Endothelial cell (in vitro differentiated cells): ENCODE measurements at regions not wholly inside any gene's neighbourhood (a gene's known extent, or its start where the extent isn't known, plus 50 kb on each side); places are given as distances from the start of the nearest gene placed in this dataset.

ENCODE experiments used
- DNase-seq: peaks from one replicate; pipeline ENCODE4 v3.0.0; 2021; ENCODE audit warnings: low spot score
- H3K27ac Mint-ChIP-seq: one replicate; pipeline ENCODE4 v1.8.0; 2021; ENCODE audit warnings: mixed read lengths, inconsistent platforms; ENCODE audit not compliant: unreplicated experiment
- H3K27me3 Mint-ChIP-seq: one replicate; pipeline ENCODE4 v1.8.0; 2021; ENCODE audit warnings: mild to moderate bottlenecking, moderate library complexity, mixed read lengths, inconsistent platforms; ENCODE audit not compliant: unreplicated experiment
- H3K36me3 Mint-ChIP-seq: one replicate; pipeline ENCODE4 v1.8.0; 2021; ENCODE audit warnings: mild to moderate bottlenecking, low read depth, mixed read lengths, inconsistent platforms; ENCODE audit not compliant: unreplicated experiment
- H3K4me1 Mint-ChIP-seq: one replicate; pipeline ENCODE4 v1.8.0; 2021; ENCODE audit warnings: mild to moderate bottlenecking, mixed read lengths, inconsistent platforms; ENCODE audit not compliant: unreplicated experiment
- H3K4me3 Mint-ChIP-seq: one replicate; pipeline ENCODE4 v1.8.0; 2021; ENCODE audit warnings: mild to moderate bottlenecking, mixed read lengths, inconsistent platforms; ENCODE audit not compliant: unreplicated experiment
- H3K9me3 Mint-ChIP-seq: one replicate; pipeline ENCODE4 v1.8.0; 2021; ENCODE audit warnings: mixed read lengths, inconsistent platforms; ENCODE audit not compliant: unreplicated experiment
- CTCF ChIP-seq: fragments of 200-600 bp; sonication (generic); IDR thresholded peaks from one replicate; pipeline ENCODE4 v1.5.0; 2021; ENCODE audit warnings: antibody characterized with exemption; ENCODE audit not compliant: unreplicated experiment

GRCh38 chr13:82850644-82851043 lies 1031.6 kb downstream of the SLITRK1 start:
- no peak for TF ChIP-seq CTCF
- no peak overlapping the region for H3K4me3 Mint-ChIP-seq
- H3K27me3 Mint-ChIP-seq = no peaks in the 10 kb centered on the region
- no peak for DNase-seq
- H3K4me1 Mint-ChIP-seq = no peaks in the 10 kb centered on the region
- H3K36me3 Mint-ChIP-seq = no peaks in the 10 kb centered on the region
- no peak overlapping the region for H3K27ac Mint-ChIP-seq
- H3K9me3 Mint-ChIP-seq = no peaks in the 10 kb centered on the region

DNA sequence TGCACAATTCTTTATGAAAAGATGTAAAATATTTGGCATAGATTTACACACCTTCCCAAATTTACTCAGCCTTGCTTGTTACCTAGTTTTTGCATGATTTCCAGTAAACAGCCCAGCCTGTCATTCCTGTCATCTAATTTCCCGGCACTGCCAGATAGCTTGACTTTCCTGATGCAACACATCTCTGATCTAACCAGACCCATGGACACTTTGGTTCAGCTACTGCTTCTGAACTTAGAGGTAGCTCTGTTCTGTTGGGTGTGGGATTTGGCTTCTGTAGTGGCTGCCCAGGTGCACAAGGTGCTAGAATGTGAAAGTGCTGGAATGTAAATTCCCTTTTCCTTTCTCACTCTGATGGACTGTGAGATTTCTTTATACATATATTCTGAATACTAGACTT lies 1033.5 kb downstream of the SLITRK1 start:
- TF ChIP-seq CTCF = no peak
- Mint-ChIP-seq H3K36me3 (no peaks in the 10 kb centered on the region), H3K4me1 (no peaks in the 10 kb centered on the region), H3K27ac (no peak overlapping the region), H3K9me3 (no peaks in the 10 kb centered on the region), H3K4me3 (no peak overlapping the region), H3K27me3 (no peaks in the 10 kb centered on the region)
- DNase-seq = no peak

DNA sequence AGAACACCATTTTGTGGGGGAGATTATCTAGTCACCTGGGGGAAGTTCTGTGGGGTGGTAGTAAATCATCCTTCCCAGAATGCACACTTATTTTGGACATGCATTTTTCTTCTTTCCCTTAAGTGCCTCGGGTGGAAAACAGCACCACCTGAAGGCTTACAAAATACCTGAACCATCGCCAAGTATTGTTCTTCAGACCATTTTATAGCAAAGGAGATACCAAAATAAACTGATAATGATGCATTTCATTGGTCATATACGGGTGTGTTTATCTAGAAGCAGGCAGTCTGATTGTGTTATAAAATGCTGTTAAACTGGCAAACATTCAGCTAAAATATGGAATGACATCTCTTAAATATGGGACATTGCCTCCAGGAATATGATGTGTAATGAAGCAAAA lies 1034.7 kb downstream of the SLITRK1 start:
- H3K27ac Mint-ChIP-seq = no peak overlapping the region
- no peak overlapping the region for H3K4me3 Mint-ChIP-seq
- H3K4me1 Mint-ChIP-seq = no peaks in the 10 kb centered on the region
- TF ChIP-seq CTCF = no peak
- no peaks in the 10 kb centered on the region for H3K36me3 Mint-ChIP-seq
- no peak for DNase-seq
- H3K9me3 Mint-ChIP-seq = no peaks in the 10 kb centered on the region
- H3K27me3 Mint-ChIP-seq = no peaks in the 10 kb centered on the region

DNA sequence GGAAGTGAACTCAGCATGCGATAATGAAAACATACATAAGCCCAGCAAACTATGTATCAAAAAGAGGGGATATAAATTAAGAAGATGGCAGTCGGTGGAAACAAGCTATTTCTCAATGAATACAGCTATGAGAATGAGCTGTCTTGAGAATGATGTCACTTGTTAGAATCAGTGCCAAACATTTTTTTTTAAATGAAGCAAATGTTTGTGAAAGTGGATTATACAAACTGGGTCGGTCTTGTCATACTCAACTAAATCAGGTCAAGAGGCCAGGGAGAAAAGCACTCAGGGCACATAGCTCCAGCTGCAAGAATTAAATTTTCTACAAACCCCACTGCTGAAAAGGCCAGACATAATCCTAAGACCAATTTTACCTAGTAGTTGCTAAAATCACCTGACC lies 1048.4 kb downstream of the SLITRK1 start:
- peaks cover 2% of the 10 kb centered on the region for H3K27me3 Mint-ChIP-seq
- no peaks in the 10 kb centered on the region for H3K4me1 Mint-ChIP-seq
- DNase-seq = no peak
- H3K4me3 Mint-ChIP-seq = no peak overlapping the region
- no peak for TF ChIP-seq CTCF
- no peaks in the 10 kb centered on the region for H3K9me3 Mint-ChIP-seq
- no peaks in the 10 kb centered on the region for H3K36me3 Mint-ChIP-seq
- H3K27ac Mint-ChIP-seq = no peak overlapping the region

DNA sequence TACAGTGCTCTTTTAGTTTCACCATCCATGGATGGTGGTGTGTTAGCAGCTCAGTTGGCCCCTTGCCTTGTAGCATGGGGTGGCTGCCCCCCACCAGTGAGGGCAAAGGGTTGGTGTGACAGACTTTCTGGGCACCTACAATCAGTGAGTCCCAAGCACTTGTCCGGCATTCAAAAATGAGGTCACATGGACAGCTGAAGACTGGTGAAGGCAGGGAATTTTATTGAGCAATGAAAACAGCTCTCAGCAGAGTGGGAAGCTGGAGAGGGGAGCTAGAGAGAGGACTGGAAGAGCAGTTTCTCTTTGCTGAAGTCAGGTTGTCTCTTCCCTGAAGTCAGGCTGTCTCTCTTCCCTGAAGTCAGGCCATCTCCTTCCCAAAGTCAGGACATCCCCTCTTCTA lies 1053.2 kb downstream of the SLITRK1 start:
- Mint-ChIP-seq H3K36me3 (peaks cover 4% of the 10 kb centered on the region), H3K27ac (no peak overlapping the region), H3K27me3 (no peaks in the 10 kb centered on the region), H3K4me3 (no peak overlapping the region), H3K9me3 (no peaks in the 10 kb centered on the region), H3K4me1 (no peaks in the 10 kb centered on the region)
- DNase-seq = no peak
- no peak for TF ChIP-seq CTCF
